ENCODE measurements at regions not wholly inside any gene's neighbourhood (a gene's known extent, or its start where the extent isn't known, plus 50 kb on each side); places are given as distances from the start of the nearest gene placed in this dataset.

GRCh38 chr13:90395846-90396245 is 951.6 kb upstream of the MIR17HG start:
- DNase-seq: no peak

DNA sequence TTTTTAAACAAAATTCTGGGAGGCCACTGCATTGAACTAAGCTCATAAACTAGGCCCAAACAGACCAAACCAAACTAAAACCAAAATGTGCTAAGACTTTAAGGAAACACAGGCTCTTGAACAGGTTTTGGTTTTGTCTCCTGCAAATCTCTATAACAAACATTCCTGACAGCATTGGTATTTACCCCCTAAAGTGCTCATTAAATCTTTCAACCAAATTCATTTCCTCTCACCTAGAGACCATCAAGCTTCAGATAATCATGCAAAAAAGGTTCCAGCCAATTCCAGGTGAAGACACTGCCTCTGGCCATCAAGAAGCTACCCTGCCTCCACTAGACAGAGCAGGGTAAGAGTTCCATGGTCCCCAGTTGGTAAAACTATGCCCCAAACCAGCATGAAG is 951.2 kb upstream of the MIR17HG start:
- no peak for DNase-seq

- DNase-seq: no peak
Observed at GRCh38 chr13:90397503-90397902, 950.0 kb upstream of the MIR17HG start.

DNA sequence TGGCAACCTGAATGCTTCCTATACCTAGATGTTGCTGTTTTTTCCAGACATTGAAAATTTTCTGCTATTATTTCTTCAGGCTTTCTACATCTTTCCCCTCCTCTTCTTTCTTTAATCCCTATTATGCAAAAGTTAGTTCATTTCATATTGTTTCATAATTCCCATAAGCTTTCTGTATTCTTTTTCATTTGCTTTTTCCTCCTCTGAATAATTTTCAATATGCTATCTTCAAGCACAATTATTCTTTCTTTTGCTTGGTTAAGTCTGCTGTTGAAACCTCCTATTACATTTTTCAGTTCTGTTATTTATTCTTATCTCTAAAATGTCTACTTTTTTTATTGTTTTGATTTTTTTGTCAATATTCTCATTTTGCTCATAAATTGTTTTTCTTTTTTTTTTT is 947.1 kb upstream of the MIR17HG start:
- DNase-seq: no peak

GRCh38 chr13:90401150-90401549 is 946.3 kb upstream of the MIR17HG start:
- DNase-seq: no peak

- no peak for DNase-seq
Observed at GRCh38 chr13:90402102-90402501, 945.4 kb upstream of the MIR17HG start.

- DNase-seq: no peak
Observed at GRCh38 chr13:90402613-90403012, 944.9 kb upstream of the MIR17HG start.

DNA sequence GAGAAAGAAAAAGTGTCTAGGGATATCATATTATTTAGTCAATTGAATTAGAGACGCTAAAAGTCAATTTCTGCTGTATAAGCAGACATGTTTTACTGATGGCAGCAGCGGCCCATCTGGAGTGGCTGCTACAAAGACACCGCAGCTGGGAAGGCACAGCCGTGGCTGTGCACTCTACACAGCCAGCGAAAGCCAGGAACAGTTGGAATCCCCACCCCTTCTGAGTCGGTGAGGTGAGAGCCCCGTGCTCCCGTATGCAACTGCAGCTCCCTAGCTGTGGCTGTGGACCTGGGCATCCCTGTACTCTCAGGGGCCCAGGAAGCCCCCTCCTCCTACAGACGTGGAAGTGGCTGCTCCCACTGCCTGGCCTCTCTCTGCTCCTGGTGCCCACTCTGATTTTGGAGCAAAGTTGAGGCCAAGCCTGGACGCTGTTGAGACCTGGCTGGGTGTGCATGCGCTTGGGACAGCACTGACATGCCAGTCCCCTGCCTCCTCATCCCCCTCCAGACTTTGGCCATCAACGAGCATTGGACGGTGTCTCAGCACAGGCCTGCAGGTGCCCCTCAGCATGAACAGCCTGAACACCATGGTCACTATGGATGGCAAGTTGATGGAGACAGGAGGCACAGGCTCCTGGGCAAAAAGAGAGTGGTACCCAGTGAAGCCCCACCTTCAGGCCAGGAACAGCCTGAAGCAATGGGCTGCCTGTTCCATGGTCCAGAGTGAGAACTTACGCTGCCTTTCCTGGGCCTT is 944.0 kb upstream of the MIR17HG start:
- DNase-seq: no peak

DNA sequence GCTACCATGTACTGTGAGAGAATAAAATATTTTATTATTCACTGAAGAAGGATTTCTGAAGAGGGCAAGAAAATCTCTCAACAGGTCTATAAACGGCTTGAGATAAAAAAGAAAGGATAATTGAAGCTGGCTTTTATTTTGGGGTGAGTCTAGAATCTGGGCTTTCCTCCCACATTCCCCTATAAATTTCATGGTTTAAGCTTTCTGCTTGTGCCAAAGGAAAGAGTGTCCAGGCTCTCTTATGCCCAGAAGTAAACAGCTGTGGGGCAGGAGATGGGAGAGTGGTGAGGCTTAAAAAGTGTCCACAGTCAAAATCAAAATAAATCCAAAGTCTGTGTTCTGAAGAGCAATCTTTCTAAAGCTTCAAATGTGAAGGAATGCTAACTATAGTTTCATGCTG is 942.2 kb upstream of the MIR17HG start:
- no peak for DNase-seq

DNA sequence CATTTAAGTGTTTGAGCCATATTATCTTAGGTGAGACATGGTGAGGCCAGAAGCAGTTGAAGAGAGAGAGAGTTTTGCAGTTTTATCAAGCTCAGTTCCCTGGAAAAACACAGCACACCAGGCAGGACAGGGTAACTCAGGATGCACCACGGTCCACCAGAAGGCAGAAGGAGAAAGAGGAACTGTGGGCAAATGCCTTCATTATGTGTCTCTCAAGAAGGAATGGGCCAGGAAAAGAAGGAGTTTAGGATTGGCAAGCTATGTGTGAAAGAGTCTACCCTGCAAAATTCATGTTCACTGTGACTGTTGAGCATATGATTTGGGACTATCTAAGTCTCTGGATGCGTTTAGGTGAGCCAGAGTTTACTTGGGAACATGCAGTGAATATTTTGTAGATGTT is 934.5 kb upstream of the MIR17HG start:
- DNase-seq: no peak

- DNase-seq: no peak
Observed at GRCh38 chr13:90413548-90413947, 933.9 kb upstream of the MIR17HG start.

DNA sequence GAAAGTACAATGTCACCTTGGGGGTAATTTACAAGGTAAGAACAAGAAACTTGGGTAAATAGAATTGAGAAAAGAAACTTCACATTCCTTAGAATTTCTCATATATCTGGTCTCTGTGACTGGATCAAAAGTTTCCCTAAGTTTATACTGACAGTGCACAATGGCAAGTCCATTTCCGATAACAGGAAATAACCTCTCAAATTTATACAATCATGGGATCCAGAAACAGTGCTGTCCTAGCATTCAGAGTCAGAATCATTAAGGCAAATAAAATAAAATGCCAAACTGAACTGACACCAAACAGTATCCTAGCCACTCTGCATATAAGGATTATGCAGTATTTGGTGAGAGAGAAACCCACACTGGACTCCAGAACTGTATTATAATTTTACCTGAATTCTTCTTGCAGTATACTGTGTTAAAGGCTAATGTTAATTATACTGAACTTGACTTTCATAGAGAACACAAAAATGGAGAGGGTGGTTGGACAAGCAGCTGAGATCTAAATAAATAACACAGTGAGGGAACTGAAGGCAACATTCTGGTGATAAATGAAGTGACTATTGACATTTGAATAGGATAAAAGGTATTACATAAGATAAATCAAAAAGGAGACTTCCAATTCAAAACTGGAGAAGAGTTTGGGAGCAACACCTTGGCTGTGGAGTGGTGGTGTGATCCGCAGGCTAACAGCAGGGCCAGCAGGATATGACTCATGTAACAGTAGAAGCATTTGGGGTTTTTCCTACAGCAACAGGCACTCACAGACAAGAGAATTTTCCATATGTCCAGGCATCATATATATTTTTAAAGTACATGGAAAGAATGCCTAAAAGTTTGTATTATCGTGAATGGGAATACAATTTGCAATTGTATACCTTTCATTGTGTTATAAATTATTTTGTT is 932.5 kb upstream of the MIR17HG start:
- no peak for DNase-seq

DNA sequence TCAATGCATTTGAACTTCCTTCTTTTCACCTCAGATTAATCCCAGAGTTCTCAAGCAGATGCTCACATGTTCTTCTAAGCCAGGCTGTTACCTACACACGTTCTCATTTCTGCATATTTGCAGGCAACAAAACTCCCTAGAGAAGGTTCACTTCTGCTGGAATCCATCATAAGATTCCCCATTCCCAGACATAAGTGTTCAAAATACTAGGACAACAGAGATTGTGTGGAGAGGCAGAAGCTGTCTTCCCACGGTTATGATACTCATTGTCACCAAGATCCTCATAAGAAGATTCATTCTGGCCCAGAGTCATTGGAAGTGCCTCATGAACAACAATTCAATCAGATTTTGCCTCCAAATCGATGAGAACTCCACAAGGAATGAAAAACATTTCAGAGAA is 931.6 kb upstream of the MIR17HG start:
- no peak for DNase-seq

DNA sequence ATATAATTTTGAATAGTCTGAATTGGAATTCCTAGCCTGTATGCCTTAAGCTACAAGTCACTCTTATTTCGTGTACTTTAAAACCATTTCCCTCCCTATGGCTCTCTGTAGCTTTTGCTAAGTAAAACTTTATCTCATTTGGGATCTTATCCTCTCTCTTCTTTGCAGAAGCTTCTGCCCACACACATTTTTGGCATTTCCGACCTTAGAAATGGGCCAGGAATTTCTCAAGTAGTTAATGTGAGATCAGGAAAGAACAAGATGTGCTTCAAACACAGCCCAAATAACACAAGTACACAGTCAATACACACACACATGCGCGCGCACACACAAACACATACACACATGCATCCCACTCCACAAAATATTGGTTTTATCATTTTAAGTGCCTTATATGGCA is 931.0 kb upstream of the MIR17HG start:
- no peak for DNase-seq

GRCh38 chr13:90416938-90417337 is 930.5 kb upstream of the MIR17HG start:
- no peak for DNase-seq

GRCh38 chr13:90420683-90421082 is 926.8 kb upstream of the MIR17HG start:
- DNase-seq: no peak

- no peak for DNase-seq
Observed at GRCh38 chr13:90427322-90428272, 919.9 kb upstream of the MIR17HG start.

DNA sequence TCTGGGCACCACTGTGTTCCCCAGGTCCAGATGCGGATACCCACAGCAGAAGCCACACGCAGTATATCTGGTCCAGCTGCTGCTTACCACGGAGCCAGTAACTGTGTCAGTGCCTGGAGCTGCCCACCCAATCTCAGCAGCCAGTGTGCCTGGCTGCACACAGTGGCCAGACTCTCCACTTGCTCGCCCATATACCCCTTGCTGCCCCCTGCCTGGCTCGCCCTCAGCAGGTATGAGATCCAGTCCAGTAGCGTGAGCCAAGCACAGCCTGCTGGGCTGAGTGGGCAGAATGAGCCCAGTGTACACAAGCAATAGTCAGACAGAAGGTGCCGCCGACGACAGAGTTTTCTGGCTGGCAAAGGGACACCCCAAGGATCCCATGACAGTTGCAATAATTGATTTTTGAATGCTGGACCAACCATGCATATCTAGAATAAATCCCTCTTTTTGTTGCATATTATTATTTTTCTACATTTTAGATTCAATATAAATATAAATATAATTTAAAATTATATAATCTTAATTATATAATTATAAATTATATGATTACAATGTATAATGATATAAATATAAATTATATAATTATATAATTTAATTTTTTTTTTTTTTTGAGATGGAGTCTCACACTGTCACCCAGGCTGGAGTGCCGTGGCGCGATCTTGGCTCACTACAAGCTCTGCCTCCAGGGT is 918.8 kb upstream of the MIR17HG start:
- DNase-seq: no peak

GRCh38 chr13:90430127-90430526 is 917.4 kb upstream of the MIR17HG start:
- no peak for DNase-seq

GRCh38 chr13:90436697-90437096 is 910.8 kb upstream of the MIR17HG start:
- no peak for DNase-seq

DNA sequence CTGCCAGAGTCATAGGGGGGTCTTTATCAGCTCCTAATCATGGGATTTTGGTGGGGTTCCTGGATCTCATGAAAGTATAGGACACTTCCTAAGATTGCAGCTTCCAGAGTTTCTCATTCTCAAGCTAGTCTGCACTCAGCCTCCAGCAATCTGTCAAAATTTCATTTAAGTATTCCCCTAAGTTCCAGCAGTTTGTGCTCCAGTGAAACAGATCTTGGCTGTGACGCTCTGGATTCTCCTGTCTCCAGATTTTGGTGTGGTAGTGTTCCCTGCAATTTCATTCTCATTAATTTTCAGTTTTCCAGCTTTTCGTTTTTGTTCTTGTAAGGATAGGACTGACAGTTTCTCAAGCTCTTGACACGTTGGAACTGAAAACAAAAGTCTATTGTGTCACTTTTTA is 908.9 kb upstream of the MIR17HG start:
- DNase-seq: no peak

DNA sequence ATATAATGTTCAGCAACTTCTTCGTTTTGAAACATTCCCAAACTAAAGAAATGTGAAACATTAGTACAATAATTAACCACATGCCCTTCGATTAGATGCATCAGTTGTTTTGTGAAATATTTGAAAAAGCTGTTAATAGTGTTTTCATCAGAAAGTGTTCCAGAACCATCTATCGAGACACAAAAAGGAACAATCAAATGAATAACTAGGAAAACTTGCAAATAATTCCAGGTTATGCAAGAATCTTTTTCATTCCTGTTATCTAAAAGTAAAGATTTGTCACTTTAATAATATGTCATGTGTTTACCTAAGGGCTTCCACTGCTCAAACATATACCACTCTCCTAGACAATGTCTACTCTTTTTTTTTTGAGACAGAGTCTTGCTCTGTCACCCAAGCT is 904.2 kb upstream of the MIR17HG start:
- DNase-seq: no peak

- no peak for DNase-seq
Observed at GRCh38 chr13:90444232-90444631, 903.3 kb upstream of the MIR17HG start.
